PC-9 (cell line): ENCODE measurements at regions not wholly inside any gene's neighbourhood (a gene's known extent, or its start where the extent isn't known, plus 50 kb on each side); places are given as distances from the start of the nearest gene placed in this dataset.

Experiments
- BruUV-seq: library from RNA; stranded (reverse); fragments of 400-500 nt; replicated peaks from 2 replicates; lab custom pipeline; 2021; lab: Mats Ljungman, UMichigan
- CTCF ChIA-PET: fragments of 300-600 bp; sonication (Branson Sonifier 250); formaldehyde crosslinking; loops from one replicate; lab custom pipeline; 2022; ENCODE audit warnings: antibody characterized with exemption; lab: Charles Lee
- POLR2A ChIA-PET: fragments of 300-600 bp; sonication (Branson Sonifier 250); formaldehyde crosslinking; loops from one replicate; lab custom pipeline; 2022; ENCODE audit warnings: antibody characterized with exemption; ENCODE audit not compliant: unreplicated experiment; lab: Charles Lee
- DNase-seq, 2 experiments: peaks; one replicate each; pipeline versions ENCODE4 v3.0.0 to v3.0.0-alpha.2; 2015 to 2022; ENCODE audit warnings: mixed read lengths in 1 of 2
- H2AFZ ChIP-seq: fragments of 200-600 bp; sonication (generic); 2 replicates; pipeline ENCODE4 v1.8.1; 2017; ENCODE audit warnings: antibody characterized with exemption
- H3F3A ChIP-seq: fragments of 200-600 bp; sonication (generic); 2 replicates; pipeline ENCODE4 v1.8.1; 2017; ENCODE audit warnings: antibody characterized with exemption, mild to moderate bottlenecking, low read depth; ENCODE audit not compliant: insufficient read depth
- H3K27ac ChIP-seq: fragments of 200-600 bp; sonication (generic); 2 replicates; pipeline ENCODE4 v1.6.1; 2016; ENCODE audit warnings: mixed run types
- H3K27me3 ChIP-seq: fragments of 200-600 bp; sonication (generic); 2 replicates; pipeline ENCODE4 v1.6.1; 2016; ENCODE audit warnings: low read depth, mixed run types; ENCODE audit not compliant: insufficient read depth
- H3K36me3 ChIP-seq: fragments of 200-600 bp; sonication (generic); 2 replicates; pipeline ENCODE4 v1.6.1; 2016; ENCODE audit warnings: low read depth, mixed run types
- H3K4me1 ChIP-seq: fragments of 200-600 bp; sonication (generic); replicated peaks from 2 replicates; pipeline ENCODE4 v1.6.1; 2016; ENCODE audit warnings: mixed run types; ENCODE audit not compliant: insufficient read depth
- H3K4me2 ChIP-seq: fragments of 200-600 bp; sonication (generic); 2 replicates; pipeline ENCODE4 v1.6.1; 2017; ENCODE audit warnings: mixed run types
- H3K4me3 ChIP-seq: fragments of 200-600 bp; sonication (generic); 2 replicates; pipeline ENCODE4 v1.6.1; 2016; ENCODE audit warnings: mixed run types
- H3K79me2 ChIP-seq: fragments of 200-600 bp; sonication (generic); 2 replicates; pipeline ENCODE4 v1.6.1; 2017; ENCODE audit warnings: low read depth, mixed run types
- H3K9me2 ChIP-seq: fragments of 200-600 bp; sonication (generic); 2 replicates; pipeline ENCODE4 v1.8.1; 2017; ENCODE audit warnings: mild to moderate bottlenecking; ENCODE audit not compliant: insufficient read depth
- H3K9me3 ChIP-seq: fragments of 200-600 bp; sonication (generic); 2 replicates; pipeline ENCODE4 v1.8.1; 2016; ENCODE audit warnings: low read depth; ENCODE audit not compliant: insufficient read depth
- H4K20me1 ChIP-seq: fragments of 200-600 bp; sonication (generic); 2 replicates; pipeline ENCODE4 v1.8.1; 2017; ENCODE audit not compliant: insufficient read depth
- CTCF ChIP-seq: fragments of 200-600 bp; sonication (generic); conservative IDR thresholded peaks from 2 replicates; pipeline ENCODE4 v1.6.1; 2017; ENCODE audit warnings: mixed run types, antibody characterized with exemption, mild to moderate bottlenecking, moderate library complexity
- EZH2 ChIP-seq: fragments of 200-600 bp; sonication (generic); IDR thresholded peaks from 2 replicates; pipeline ENCODE4 v1.8.0; 2017; ENCODE audit warnings: antibody characterized with exemption, low read depth
- intact Hi-C: fragments of 100-400 bp; cut with micrococcal nuclease; formaldehyde crosslinking; loops from one replicate; pipeline ENCODE4 v1.10.0; 2022; ENCODE audit not compliant: unreplicated experiment

- no TSS peak for BruUV-seq
- Histone ChIP-seq H3K4me1 (no peaks in the 10 kb centered on the region), H3K9me3 (no peaks in the 10 kb centered on the region), H3F3A (no peaks in the 10 kb centered on the region), H4K20me1 (peaks cover 13% of the 10 kb centered on the region; the same call in 1 of the 2 replicates), H3K79me2 (no peaks in the 10 kb centered on the region), H3K36me3 (no peaks in the 10 kb centered on the region), H3K27ac (no peak overlapping the region), H3K4me3 (no peak overlapping the region), H3K4me2 (no peak overlapping the region), H3K9me2 (no peaks in the 10 kb centered on the region), H3K27me3 (peaks cover 95% of the 10 kb centered on the region), H2AFZ (no peak overlapping the region)
- ChIA-PET CTCF (no interaction called here), POLR2A (interaction anchor here (0.7 kb wide), 1 partner anchor 275 kb away, joined by 3 read pairs; no protein-coding TSS in a partner anchor)
- intact Hi-C loops: no loop called here
- no peak for DNase-seq
- TF ChIP-seq CTCF (no peak), EZH2 (no peak)
Measured at GRCh38 chr22:49360746-49361145, 466.9 kb downstream of the BRD1 start.

- ChIA-PET POLR2A (no interaction called here), CTCF (no interaction called here)
- Histone ChIP-seq H3K9me3 (no peaks in the 10 kb centered on the region), H2AFZ (no peak overlapping the region), H3K79me2 (no peaks in the 10 kb centered on the region), H3K27me3 (peaks cover 95% of the 10 kb centered on the region), H3K36me3 (no peaks in the 10 kb centered on the region), H3K27ac (no peak overlapping the region), H4K20me1 (peaks cover 13% of the 10 kb centered on the region; the same call in 1 of the 2 replicates), H3K4me2 (no peak overlapping the region), H3F3A (no peaks in the 10 kb centered on the region), H3K4me3 (no peak overlapping the region), H3K4me1 (no peaks in the 10 kb centered on the region), H3K9me2 (no peaks in the 10 kb centered on the region)
- TF ChIP-seq CTCF: no peak
- no peak for TF ChIP-seq EZH2
- intact Hi-C loops: no loop called here
- no TSS peak for BruUV-seq
- no peak for DNase-seq
Measured at GRCh38 chr22:49359076-49359475, 468.6 kb downstream of the BRD1 start.

- no peaks in the 10 kb centered on the region for H3K79me2 ChIP-seq
- intact Hi-C loops: no loop called here
- no peaks in the 10 kb centered on the region for H3K4me1 ChIP-seq
- POLR2A ChIA-PET: no interaction called here
- TF ChIP-seq EZH2: no peak; the same call in 1 of the 2 replicates
- no peak for TF ChIP-seq CTCF
- BruUV-seq: no TSS peak
- no peaks in the 10 kb centered on the region for H3K36me3 ChIP-seq
- DNase-seq: no peak
- no peaks in the 10 kb centered on the region for H3K9me2 ChIP-seq
- H2AFZ ChIP-seq: no peak overlapping the region
- CTCF ChIA-PET: no interaction called here
- H3K9me3 ChIP-seq: no peaks in the 10 kb centered on the region
- peaks cover 9% of the 10 kb centered on the region; the same call in 1 of the 2 replicates for H4K20me1 ChIP-seq
- no peaks in the 10 kb centered on the region for H3F3A ChIP-seq
- no peak overlapping the region for H3K4me3 ChIP-seq
- no peak overlapping the region for H3K27ac ChIP-seq
- H3K4me2 ChIP-seq: no peak overlapping the region
- peaks cover 97% of the 10 kb centered on the region for H3K27me3 ChIP-seq
Measured at GRCh38 chr22:49357661-49358440, 469.8 kb downstream of the BRD1 start.
